Prostate gland (tissue), 2 donors: ENCODE measurements at regions not wholly inside any gene's neighbourhood (a gene's known extent, or its start where the extent isn't known, plus 50 kb on each side); places are given as distances from the start of the nearest gene placed in this dataset.

Experiments used
- POLR2A ChIP-seq: fragments of 450-650 bp; IDR thresholded peaks from one replicate; pipeline ENCODE4 v1.6.1; 2016; ENCODE audit warnings: antibody characterized with exemption, mild to moderate bottlenecking
- POLR2AphosphoS5 ChIP-seq: sonication (generic); formaldehyde crosslinking; IDR thresholded peaks from one replicate; pipeline ENCODE4 v1.6.1; 2017; ENCODE audit warnings: antibody characterized with exemption
- TF ChIP-seq, protein P1 (sequence below), 4 experiments: fragments of 200-600 bp in 2 of 4; fragments of 450-650 bp in 2 of 4; sonication (generic) in 2 of 4; IDR thresholded peaks; 1 replicate in 3 of 4; 2 replicates in 1 of 4; pipeline ENCODE4 v1.5.1; 2016 to 2019; ENCODE audit warnings: antibody characterized with exemption in 4 of 4, mild to moderate bottlenecking in 2 of 4, moderate library complexity in 2 of 4

DNA sequence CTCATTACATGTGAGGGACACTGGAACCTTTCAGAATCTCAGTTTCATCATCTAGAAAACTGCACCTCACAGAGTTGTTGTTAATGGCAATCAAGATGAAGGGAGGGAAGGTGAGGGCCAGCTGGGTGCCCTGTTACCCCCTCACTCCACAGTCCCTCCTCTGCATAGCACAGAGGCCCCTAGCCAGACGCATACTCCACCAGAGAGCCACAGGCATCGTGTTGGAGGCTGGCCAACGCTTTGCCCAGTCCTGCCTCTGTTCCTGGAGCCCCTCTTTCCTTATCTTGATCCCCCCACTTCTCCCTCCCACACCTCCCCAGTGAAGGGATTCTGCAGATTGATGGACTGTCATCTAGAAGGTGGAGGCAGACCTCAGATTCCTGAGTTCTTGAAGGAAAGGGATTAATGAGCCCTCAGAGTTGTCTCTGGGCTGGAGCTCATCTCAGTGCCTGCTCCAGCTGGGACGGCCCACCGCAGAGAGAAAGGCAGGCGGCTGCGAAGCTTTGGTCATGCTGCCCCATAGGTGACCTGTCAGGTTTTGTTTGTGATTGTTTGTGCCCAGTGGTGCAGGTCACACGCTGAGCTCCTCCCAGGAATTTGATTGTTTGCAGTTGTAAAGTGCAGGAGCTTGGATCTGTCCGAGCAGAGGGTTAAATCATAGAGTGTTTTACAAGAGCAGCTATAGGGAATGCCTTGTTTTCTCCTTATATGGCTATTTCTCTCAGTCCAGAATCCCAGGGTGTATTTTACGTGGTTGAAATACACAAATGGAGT is 487.3 kb downstream of the CCDC171 start:
- TF ChIP-seq POLR2A (no peak), POLR2AphosphoS5 (no peak)
- TF ChIP-seq, protein P1, sequence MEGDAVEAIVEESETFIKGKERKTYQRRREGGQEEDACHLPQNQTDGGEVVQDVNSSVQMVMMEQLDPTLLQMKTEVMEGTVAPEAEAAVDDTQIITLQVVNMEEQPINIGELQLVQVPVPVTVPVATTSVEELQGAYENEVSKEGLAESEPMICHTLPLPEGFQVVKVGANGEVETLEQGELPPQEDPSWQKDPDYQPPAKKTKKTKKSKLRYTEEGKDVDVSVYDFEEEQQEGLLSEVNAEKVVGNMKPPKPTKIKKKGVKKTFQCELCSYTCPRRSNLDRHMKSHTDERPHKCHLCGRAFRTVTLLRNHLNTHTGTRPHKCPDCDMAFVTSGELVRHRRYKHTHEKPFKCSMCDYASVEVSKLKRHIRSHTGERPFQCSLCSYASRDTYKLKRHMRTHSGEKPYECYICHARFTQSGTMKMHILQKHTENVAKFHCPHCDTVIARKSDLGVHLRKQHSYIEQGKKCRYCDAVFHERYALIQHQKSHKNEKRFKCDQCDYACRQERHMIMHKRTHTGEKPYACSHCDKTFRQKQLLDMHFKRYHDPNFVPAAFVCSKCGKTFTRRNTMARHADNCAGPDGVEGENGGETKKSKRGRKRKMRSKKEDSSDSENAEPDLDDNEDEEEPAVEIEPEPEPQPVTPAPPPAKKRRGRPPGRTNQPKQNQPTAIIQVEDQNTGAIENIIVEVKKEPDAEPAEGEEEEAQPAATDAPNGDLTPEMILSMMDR (IDR thresholded peaks at IDR 0.05) = no peak
